ENCODE measurements at regions not wholly inside any gene's neighbourhood (a gene's known extent, or its start where the extent isn't known, plus 50 kb on each side); places are given as distances from the start of the nearest gene placed in this dataset.

DNA sequence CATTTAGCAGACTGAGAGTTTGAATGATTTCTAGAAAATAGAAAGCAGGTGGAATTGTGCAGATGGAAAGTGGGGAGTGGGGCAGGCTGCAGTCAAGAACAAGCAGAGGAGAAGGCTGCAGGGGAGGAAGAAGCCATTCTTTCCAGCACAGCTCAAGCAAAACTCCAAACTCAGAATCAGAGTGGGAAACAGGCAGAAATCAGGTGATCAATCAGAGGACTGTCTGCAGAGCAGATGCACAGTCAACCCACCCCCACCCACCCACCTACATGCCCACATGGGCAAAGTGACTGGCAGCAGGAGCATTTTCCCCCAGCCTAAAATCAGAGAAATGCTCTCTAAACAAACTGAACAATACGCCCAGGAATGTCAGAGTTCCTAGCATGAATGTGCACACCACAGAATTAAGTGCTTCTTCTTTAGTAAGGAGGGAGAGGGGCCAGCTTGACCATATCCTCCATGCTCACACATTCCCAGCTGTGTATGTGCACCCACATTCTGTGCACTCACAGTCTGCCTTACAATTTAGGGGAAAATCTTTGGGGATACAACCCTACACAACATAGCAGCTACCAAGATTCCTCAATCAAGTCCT, 194.1 kb upstream of the PLEKHA5 start:
- H3K36me3 ChIP-seq (ENCODE audit: control insufficient read depth, insufficient read depth, low read length) = no peaks in the 10 kb centered on the region

DNA sequence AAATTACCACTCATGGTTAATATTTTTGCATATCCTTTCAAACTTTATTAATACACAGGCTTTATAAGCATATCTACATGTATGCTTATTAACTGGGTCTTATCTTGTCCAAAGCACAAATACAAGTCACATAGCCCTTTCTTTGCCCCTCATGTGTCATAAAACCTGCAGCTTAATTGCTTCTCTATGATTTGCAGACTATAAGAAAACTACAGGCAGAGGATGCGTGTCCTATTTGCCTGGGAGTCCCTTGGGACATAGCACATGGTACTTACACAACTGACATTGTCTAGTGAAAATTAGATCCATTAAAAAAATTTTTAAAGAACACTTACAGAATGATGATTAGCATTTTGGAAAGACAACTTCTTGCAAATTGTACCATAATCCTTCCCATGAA, 190.5 kb upstream of the PLEKHA5 start:
- no peak overlapping the region for H2BK120ac ChIP-seq (ENCODE audit: low read depth, low read length)
- H3K79me2 ChIP-seq (ENCODE audit: control insufficient read depth, insufficient read depth, low read length) = no peaks in the 10 kb centered on the region
- H3K4me2 ChIP-seq (ENCODE audit: low read length) = no peak overlapping the region
- no peak overlapping the region for H2BK5ac ChIP-seq (ENCODE audit: low read length)
- no peak overlapping the region for H3K27ac ChIP-seq (ENCODE audit: low read depth, low read length)
- H3K23ac ChIP-seq (ENCODE audit: low read length) = no peak overlapping the region
- no peak overlapping the region for H3K4ac ChIP-seq (ENCODE audit: low read depth, low read length)
- no peaks in the 10 kb centered on the region for H3K27me3 ChIP-seq (ENCODE audit: insufficient read depth, low read length, poor library complexity)
- H4K8ac ChIP-seq (ENCODE audit: low read depth, low read length) = no peak overlapping the region
- H2AK5ac ChIP-seq (ENCODE audit: low read length) = no peak overlapping the region
- H2BK15ac ChIP-seq (replicated peaks; ENCODE audit: low read depth) = no peak overlapping the region
- no peak overlapping the region for H3K4me3 ChIP-seq (ENCODE audit: low read length)
- H3K4me1 ChIP-seq (ENCODE audit: control insufficient read depth, low read depth, low read length) = no peaks in the 10 kb centered on the region
- no CpG with 5 or more reads among the region's 1 CpG for whole genome bisulfite sequencing (ENCODE audit: extremely low coverage, insufficient coverage, low lambda C conversion rate)
- H3K9ac ChIP-seq (ENCODE audit: low read length) = no peak overlapping the region
- no peaks in the 10 kb centered on the region for H3K36me3 ChIP-seq (ENCODE audit: control insufficient read depth, insufficient read depth, low read length)
- DNase-seq = no peak
- no peak overlapping the region for H3K18ac ChIP-seq (ENCODE audit: low read length)
- no peak overlapping the region for H4K5ac ChIP-seq (ENCODE audit: low read length)
- H3K79me1 ChIP-seq (ENCODE audit: low read length) = no peaks in the 10 kb centered on the region
- H3K56ac ChIP-seq (ENCODE audit: low read length) = no peak overlapping the region

More for the DNA sequence above, 194.1 kb upstream of the PLEKHA5 start:
- WGBS (ENCODE audit: extremely low coverage, insufficient coverage, low lambda C conversion rate) = no CpG with 5 or more reads among the region's 1 CpG
- Histone ChIP-seq H2BK5ac (ENCODE audit: low read length) (no peak overlapping the region), H3K18ac (ENCODE audit: low read length) (no peak overlapping the region), H3K79me2 (ENCODE audit: control insufficient read depth, insufficient read depth, low read length) (no peaks in the 10 kb centered on the region), H3K27ac (ENCODE audit: low read depth, low read length) (no peak overlapping the region), H3K4me3 (ENCODE audit: low read length) (no peak overlapping the region), H3K4me2 (ENCODE audit: low read length) (no peak overlapping the region), H3K56ac (ENCODE audit: low read length) (no peak overlapping the region), H3K9ac (ENCODE audit: low read length) (no peak overlapping the region), H3K23ac (ENCODE audit: low read length) (no peak overlapping the region), H2AK5ac (ENCODE audit: low read length) (no peak overlapping the region), H2BK15ac (replicated peaks; ENCODE audit: low read depth) (no peak overlapping the region), H3K79me1 (ENCODE audit: low read length) (no peaks in the 10 kb centered on the region), H2BK120ac (ENCODE audit: low read depth, low read length) (no peak overlapping the region), H3K4me1 (ENCODE audit: control insufficient read depth, low read depth, low read length) (no peaks in the 10 kb centered on the region), H3K4ac (ENCODE audit: low read depth, low read length) (no peak overlapping the region), H4K5ac (ENCODE audit: low read length) (no peak overlapping the region), H3K27me3 (ENCODE audit: insufficient read depth, low read length, poor library complexity) (no peaks in the 10 kb centered on the region), H4K8ac (ENCODE audit: low read depth, low read length) (no peak overlapping the region)
- no peak for DNase-seq

DNA sequence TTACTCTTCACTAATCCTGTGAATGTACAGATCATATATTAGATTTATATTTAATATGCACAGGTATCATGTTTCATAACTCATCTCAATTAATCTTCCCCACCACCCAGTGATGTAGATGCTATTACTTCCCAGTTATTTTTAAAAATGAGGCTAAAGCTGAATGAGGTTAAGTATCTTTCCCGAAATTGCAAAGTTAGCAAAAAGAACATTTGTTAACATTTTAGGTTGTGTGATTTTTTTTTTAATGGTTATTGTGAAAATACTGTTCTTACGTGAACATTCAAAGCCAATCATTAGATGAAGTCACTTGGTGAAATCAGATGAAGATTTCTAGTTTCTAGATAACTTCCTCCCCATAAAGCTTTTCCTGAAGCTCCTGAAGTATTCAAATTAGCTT, 186.9 kb upstream of the PLEKHA5 start:
- Histone ChIP-seq H3K79me2 (ENCODE audit: control insufficient read depth, insufficient read depth, low read length) (no peaks in the 10 kb centered on the region), H2BK15ac (replicated peaks; ENCODE audit: low read depth) (no peak overlapping the region), H2BK5ac (ENCODE audit: low read length) (no peak overlapping the region), H2BK120ac (ENCODE audit: low read depth, low read length) (no peak overlapping the region), H3K23ac (ENCODE audit: low read length) (no peak overlapping the region), H3K4me3 (ENCODE audit: low read length) (no peak overlapping the region), H3K79me1 (ENCODE audit: low read length) (no peaks in the 10 kb centered on the region), H4K8ac (ENCODE audit: low read depth, low read length) (no peak overlapping the region), H3K27me3 (ENCODE audit: insufficient read depth, low read length, poor library complexity) (no peaks in the 10 kb centered on the region), H3K4me2 (ENCODE audit: low read length) (no peak overlapping the region), H3K36me3 (ENCODE audit: control insufficient read depth, insufficient read depth, low read length) (no peaks in the 10 kb centered on the region), H3K18ac (ENCODE audit: low read length) (no peak overlapping the region), H3K56ac (ENCODE audit: low read length) (no peak overlapping the region), H3K9ac (ENCODE audit: low read length) (no peak overlapping the region), H4K5ac (ENCODE audit: low read length) (no peak overlapping the region), H2AK5ac (ENCODE audit: low read length) (no peak overlapping the region), H3K27ac (ENCODE audit: low read depth, low read length) (no peak overlapping the region), H3K4me1 (ENCODE audit: control insufficient read depth, low read depth, low read length) (no peaks in the 10 kb centered on the region), H3K4ac (ENCODE audit: low read depth, low read length) (no peak overlapping the region)
- DNase-seq = no peak
- WGBS (ENCODE audit: extremely low coverage, insufficient coverage, low lambda C conversion rate) = no CpG with 5 or more reads among the region's 2 CpGs

DNA sequence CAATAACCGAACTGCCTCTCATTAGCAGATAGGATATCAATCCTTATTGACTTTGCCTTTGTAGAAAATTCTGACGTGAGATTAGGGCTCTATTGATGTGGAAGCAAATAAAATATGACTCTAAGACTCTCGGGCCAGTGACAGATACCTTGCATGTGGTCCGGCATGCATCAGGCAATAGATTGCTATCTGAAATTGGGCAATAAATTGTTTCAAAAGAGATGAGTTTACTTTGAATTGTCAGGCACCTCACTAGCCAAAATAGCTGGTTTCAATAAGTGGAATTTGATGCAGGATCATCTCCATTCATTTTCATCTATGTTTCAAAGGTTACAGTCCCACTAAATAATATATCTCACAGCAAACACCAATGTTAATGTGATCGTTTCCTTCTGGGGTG, 186.3 kb upstream of the PLEKHA5 start:
- Histone ChIP-seq H3K23ac (ENCODE audit: low read length) (no peak overlapping the region), H3K4me3 (ENCODE audit: low read length) (no peak overlapping the region), H3K36me3 (ENCODE audit: control insufficient read depth, insufficient read depth, low read length) (no peaks in the 10 kb centered on the region), H4K8ac (ENCODE audit: low read depth, low read length) (no peak overlapping the region), H3K4me1 (ENCODE audit: control insufficient read depth, low read depth, low read length) (no peaks in the 10 kb centered on the region), H3K4ac (ENCODE audit: low read depth, low read length) (no peak overlapping the region), H3K9ac (ENCODE audit: low read length) (no peak overlapping the region), H4K5ac (ENCODE audit: low read length) (no peak overlapping the region), H2AK5ac (ENCODE audit: low read length) (no peak overlapping the region), H2BK120ac (ENCODE audit: low read depth, low read length) (no peak overlapping the region), H3K56ac (ENCODE audit: low read length) (no peak overlapping the region), H3K27me3 (ENCODE audit: insufficient read depth, low read length, poor library complexity) (no peaks in the 10 kb centered on the region), H3K18ac (ENCODE audit: low read length) (no peak overlapping the region), H3K27ac (ENCODE audit: low read depth, low read length) (no peak overlapping the region), H3K79me1 (ENCODE audit: low read length) (no peaks in the 10 kb centered on the region), H3K4me2 (ENCODE audit: low read length) (no peak overlapping the region), H3K79me2 (ENCODE audit: control insufficient read depth, insufficient read depth, low read length) (no peaks in the 10 kb centered on the region), H2BK5ac (ENCODE audit: low read length) (no peak overlapping the region), H2BK15ac (replicated peaks; ENCODE audit: low read depth) (no peak overlapping the region)
- WGBS (ENCODE audit: extremely low coverage, insufficient coverage, low lambda C conversion rate) = no CpG with 5 or more reads among the region's 5 CpGs
- DNase-seq = no peak

DNA sequence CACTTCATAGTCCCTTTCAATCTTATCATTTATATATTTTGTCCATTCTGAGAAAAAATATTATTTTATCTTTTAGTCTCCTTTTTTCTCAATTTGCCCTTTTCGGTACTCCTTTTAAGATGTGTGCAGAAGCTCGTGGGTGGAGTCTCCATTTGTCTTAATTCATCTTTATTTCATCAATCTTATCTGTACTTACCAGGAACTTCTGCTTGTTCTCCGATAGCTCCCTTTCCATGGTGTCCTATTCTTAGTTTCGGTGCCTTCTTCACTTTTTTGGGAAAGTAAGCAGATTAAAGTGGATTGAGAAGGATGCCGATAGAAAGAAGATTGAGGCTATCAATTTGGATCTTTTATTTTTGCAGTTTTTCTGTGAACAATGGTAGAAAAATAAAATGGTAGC, 183.4 kb upstream of the PLEKHA5 start:
- Histone ChIP-seq H3K36me3 (ENCODE audit: control insufficient read depth, insufficient read depth, low read length) (no peaks in the 10 kb centered on the region), H4K8ac (ENCODE audit: low read depth, low read length) (no peak overlapping the region), H2BK5ac (ENCODE audit: low read length) (no peak overlapping the region), H2BK120ac (ENCODE audit: low read depth, low read length) (no peak overlapping the region), H3K18ac (ENCODE audit: low read length) (no peak overlapping the region), H3K4me1 (ENCODE audit: control insufficient read depth, low read depth, low read length) (no peaks in the 10 kb centered on the region), H2BK15ac (replicated peaks; ENCODE audit: low read depth) (no peak overlapping the region), H3K4ac (ENCODE audit: low read depth, low read length) (no peak overlapping the region), H3K4me2 (ENCODE audit: low read length) (no peak overlapping the region), H3K4me3 (ENCODE audit: low read length) (no peak overlapping the region), H2AK5ac (ENCODE audit: low read length) (no peak overlapping the region), H3K79me1 (ENCODE audit: low read length) (no peaks in the 10 kb centered on the region), H4K5ac (ENCODE audit: low read length) (no peak overlapping the region), H3K27ac (ENCODE audit: low read depth, low read length) (no peak overlapping the region), H3K79me2 (ENCODE audit: control insufficient read depth, insufficient read depth, low read length) (no peaks in the 10 kb centered on the region), H3K27me3 (ENCODE audit: insufficient read depth, low read length, poor library complexity) (no peaks in the 10 kb centered on the region), H3K9ac (ENCODE audit: low read length) (no peak overlapping the region), H3K56ac (ENCODE audit: low read length) (no peak overlapping the region), H3K23ac (ENCODE audit: low read length) (no peak overlapping the region)
- DNase-seq = no peak
- WGBS (ENCODE audit: extremely low coverage, insufficient coverage, low lambda C conversion rate) = no CpG with 5 or more reads among the region's 5 CpGs

DNA sequence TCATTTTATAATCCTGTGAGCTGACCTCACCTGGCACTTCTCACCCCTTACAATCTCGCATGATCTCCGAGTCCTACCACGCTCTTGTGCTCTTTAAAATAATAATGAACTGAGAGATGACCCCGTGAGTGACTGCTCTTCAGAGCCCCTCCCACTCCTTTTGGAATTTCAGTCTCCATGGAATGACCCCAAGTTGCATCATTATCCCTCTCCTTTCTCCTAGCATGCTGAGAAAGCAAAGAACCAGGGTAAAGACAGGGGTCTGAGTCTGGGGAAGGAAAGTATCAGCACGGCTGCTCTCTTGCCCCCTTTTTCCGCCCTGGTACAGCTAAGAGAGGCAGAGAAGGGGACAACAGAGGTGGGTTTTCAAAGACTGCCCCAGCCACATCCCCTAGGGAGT, 178.3 kb upstream of the PLEKHA5 start:
- no peak overlapping the region for H3K27ac ChIP-seq (ENCODE audit: low read depth, low read length)
- no peak overlapping the region for H3K9ac ChIP-seq (ENCODE audit: low read length)
- peak overlapping the region; percentile 2 for H3K4ac ChIP-seq (ENCODE audit: low read depth, low read length)

More for the DNA sequence above, 178.3 kb upstream of the PLEKHA5 start:
- no CpG with 5 or more reads among the region's 6 CpGs for WGBS (ENCODE audit: extremely low coverage, insufficient coverage, low lambda C conversion rate)
- peak; percentile 73 for DNase-seq
- no peaks in the 10 kb centered on the region for H3K79me2 ChIP-seq (ENCODE audit: control insufficient read depth, insufficient read depth, low read length)
- no peaks in the 10 kb centered on the region for H3K79me1 ChIP-seq (ENCODE audit: low read length)
- peak overlapping the region; percentile 30 for H3K56ac ChIP-seq (ENCODE audit: low read length)
- no peak overlapping the region for H3K18ac ChIP-seq (ENCODE audit: low read length)
- no peak overlapping the region for H2BK15ac ChIP-seq (replicated peaks; ENCODE audit: low read depth)
- peak overlapping the region; percentile 35 for H2BK120ac ChIP-seq (ENCODE audit: low read depth, low read length)
- no peaks in the 10 kb centered on the region for H3K27me3 ChIP-seq (ENCODE audit: insufficient read depth, low read length, poor library complexity)
- H3K4me1 ChIP-seq (ENCODE audit: control insufficient read depth, low read depth, low read length) = peaks cover 2% of the 10 kb centered on the region
- no peak overlapping the region for H3K4me2 ChIP-seq (ENCODE audit: low read length)
- no peak overlapping the region for H2BK5ac ChIP-seq (ENCODE audit: low read length)
- H4K5ac ChIP-seq (ENCODE audit: low read length) = no peak overlapping the region
- H2AK5ac ChIP-seq (ENCODE audit: low read length) = no peak overlapping the region
- no peak overlapping the region for H3K4me3 ChIP-seq (ENCODE audit: low read length)
- no peak overlapping the region for H4K8ac ChIP-seq (ENCODE audit: low read depth, low read length)
- H3K36me3 ChIP-seq (ENCODE audit: control insufficient read depth, insufficient read depth, low read length) = no peaks in the 10 kb centered on the region
- no peak overlapping the region for H3K23ac ChIP-seq (ENCODE audit: low read length)
